HL-60 (cell line): ENCODE measurements at regions not wholly inside any gene's neighbourhood (a gene's known extent, or its start where the extent isn't known, plus 50 kb on each side); places are given as distances from the start of the nearest gene placed in this dataset.

ENCODE experiments used
- TF ChIP-seq, protein P1 (sequence below): IDR thresholded peaks from one replicate; pipeline ENCODE4 v1.5.1; 2011; ENCODE audit warnings: low read length, control low read depth, inconsistent platforms; ENCODE audit not compliant: insufficient read depth
- TF ChIP-seq, protein P2 (sequence below): IDR thresholded peaks from 2 replicates; pipeline ENCODE4 v1.6.1; 2012; ENCODE audit warnings: low read depth; ENCODE audit not compliant: insufficient replicate concordance

DNA sequence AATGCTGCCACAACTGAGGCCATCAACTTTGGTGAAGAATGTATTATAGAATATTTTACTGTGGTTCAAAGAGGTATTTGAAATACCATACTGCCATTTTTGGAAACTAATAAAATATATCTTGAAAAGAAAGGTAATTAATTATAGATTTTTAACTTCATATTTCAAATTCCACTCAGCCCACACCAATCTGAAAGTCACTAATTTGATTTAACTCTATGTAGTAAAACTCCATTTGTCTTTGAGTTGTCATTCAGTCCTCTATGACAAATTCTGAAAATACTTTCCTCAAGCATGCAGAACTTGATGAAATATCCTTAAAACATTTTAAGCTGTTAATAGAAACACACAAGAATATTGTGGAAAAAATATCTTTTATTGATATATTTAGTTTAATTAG lies 1196.7 kb upstream of the CITED2 start:
- TF ChIP-seq, protein P1, sequence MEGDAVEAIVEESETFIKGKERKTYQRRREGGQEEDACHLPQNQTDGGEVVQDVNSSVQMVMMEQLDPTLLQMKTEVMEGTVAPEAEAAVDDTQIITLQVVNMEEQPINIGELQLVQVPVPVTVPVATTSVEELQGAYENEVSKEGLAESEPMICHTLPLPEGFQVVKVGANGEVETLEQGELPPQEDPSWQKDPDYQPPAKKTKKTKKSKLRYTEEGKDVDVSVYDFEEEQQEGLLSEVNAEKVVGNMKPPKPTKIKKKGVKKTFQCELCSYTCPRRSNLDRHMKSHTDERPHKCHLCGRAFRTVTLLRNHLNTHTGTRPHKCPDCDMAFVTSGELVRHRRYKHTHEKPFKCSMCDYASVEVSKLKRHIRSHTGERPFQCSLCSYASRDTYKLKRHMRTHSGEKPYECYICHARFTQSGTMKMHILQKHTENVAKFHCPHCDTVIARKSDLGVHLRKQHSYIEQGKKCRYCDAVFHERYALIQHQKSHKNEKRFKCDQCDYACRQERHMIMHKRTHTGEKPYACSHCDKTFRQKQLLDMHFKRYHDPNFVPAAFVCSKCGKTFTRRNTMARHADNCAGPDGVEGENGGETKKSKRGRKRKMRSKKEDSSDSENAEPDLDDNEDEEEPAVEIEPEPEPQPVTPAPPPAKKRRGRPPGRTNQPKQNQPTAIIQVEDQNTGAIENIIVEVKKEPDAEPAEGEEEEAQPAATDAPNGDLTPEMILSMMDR, result no peak
- TF ChIP-seq, protein P2, sequence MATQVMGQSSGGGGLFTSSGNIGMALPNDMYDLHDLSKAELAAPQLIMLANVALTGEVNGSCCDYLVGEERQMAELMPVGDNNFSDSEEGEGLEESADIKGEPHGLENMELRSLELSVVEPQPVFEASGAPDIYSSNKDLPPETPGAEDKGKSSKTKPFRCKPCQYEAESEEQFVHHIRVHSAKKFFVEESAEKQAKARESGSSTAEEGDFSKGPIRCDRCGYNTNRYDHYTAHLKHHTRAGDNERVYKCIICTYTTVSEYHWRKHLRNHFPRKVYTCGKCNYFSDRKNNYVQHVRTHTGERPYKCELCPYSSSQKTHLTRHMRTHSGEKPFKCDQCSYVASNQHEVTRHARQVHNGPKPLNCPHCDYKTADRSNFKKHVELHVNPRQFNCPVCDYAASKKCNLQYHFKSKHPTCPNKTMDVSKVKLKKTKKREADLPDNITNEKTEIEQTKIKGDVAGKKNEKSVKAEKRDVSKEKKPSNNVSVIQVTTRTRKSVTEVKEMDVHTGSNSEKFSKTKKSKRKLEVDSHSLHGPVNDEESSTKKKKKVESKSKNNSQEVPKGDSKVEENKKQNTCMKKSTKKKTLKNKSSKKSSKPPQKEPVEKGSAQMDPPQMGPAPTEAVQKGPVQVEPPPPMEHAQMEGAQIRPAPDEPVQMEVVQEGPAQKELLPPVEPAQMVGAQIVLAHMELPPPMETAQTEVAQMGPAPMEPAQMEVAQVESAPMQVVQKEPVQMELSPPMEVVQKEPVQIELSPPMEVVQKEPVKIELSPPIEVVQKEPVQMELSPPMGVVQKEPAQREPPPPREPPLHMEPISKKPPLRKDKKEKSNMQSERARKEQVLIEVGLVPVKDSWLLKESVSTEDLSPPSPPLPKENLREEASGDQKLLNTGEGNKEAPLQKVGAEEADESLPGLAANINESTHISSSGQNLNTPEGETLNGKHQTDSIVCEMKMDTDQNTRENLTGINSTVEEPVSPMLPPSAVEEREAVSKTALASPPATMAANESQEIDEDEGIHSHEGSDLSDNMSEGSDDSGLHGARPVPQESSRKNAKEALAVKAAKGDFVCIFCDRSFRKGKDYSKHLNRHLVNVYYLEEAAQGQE, result no peak
